Uterus (tissue), 3 donors: ENCODE measurements at regions not wholly inside any gene's neighbourhood (a gene's known extent, or its start where the extent isn't known, plus 50 kb on each side); places are given as distances from the start of the nearest gene placed in this dataset.

ENCODE experiments used
- DNase-seq, 2 donors: peaks; one replicate each; pipeline ENCODE4 v3.0.0-alpha.2; 2019 to 2020
- H3K27ac ChIP-seq, 2 donors: fragments of 200-600 bp; sonication (generic); 1 replicate in 1 of 2; 2 replicates in 1 of 2; pipeline ENCODE4 v1.5.1; 2016 to 2018
- H3K27me3 ChIP-seq, 2 donors: fragments of 200-600 bp; sonication (generic); one replicate each; pipeline ENCODE4 v1.5.1; 2018 to 2019; ENCODE audit warnings: control low read depth in 1 of 2
- H3K36me3 ChIP-seq, 2 donors: fragments of 200-600 bp; sonication (generic); one replicate each; pipeline ENCODE4 v1.5.1; 2019; ENCODE audit warnings: control low read depth in 1 of 2
- H3K4me1 ChIP-seq, 2 donors: fragments of 200-600 bp; sonication (generic); one replicate each; pipeline ENCODE4 v1.5.1; 2018 to 2019; ENCODE audit warnings: control low read depth in 1 of 2
- H3K4me3 ChIP-seq, 2 donors: fragments of 200-600 bp; sonication (generic); 1 replicate in 1 of 2; 2 replicates in 1 of 2; pipeline ENCODE4 v1.5.1; 2018 to 2019; ENCODE audit warnings: mild to moderate bottlenecking in 1 of 2
- H3K9me3 ChIP-seq, 2 donors: fragments of 200-600 bp; sonication (generic); one replicate each; pipeline ENCODE4 v1.5.1; 2019; ENCODE audit warnings: control low read depth in 1 of 2
- POLR2A ChIP-seq, 2 donors: fragments of 450-650 bp; IDR thresholded peaks; one replicate each; pipeline ENCODE4 v1.6.1; 2016; ENCODE audit warnings: antibody characterized with exemption in 2 of 2, mild to moderate bottlenecking in 1 of 2, moderate library complexity in 1 of 2
- intact Hi-C: fragments of 100-400 bp; cut with DNase I; formaldehyde crosslinking; loops from one replicate; pipeline ENCODE4 v1.15.1; 2023; ENCODE audit warnings: low total_unique reads
- TF ChIP-seq, protein P1 (sequence below), 4 experiments: fragments of 200-600 bp in 2 of 4; fragments of 450-650 bp in 2 of 4; sonication (generic) in 2 of 4; IDR thresholded peaks; one replicate each; pipeline ENCODE4 v1.5.1; 2016 to 2019; ENCODE audit warnings: antibody characterized with exemption in 4 of 4, mild to moderate bottlenecking in 2 of 4, moderate library complexity in 1 of 4
- donor health status: DM: yes; HTN: yes; CAD: no.

GRCh38 chr5:20680718-20681302 lies 692.8 kb upstream of the CDH18 start:
- no peak for DNase-seq
- H3K4me1 ChIP-seq = no peaks in the 10 kb centered on the region
- H3K27ac ChIP-seq = no peak overlapping the region
- no peaks in the 10 kb centered on the region for H3K27me3 ChIP-seq
- H3K36me3 ChIP-seq = no peaks in the 10 kb centered on the region
- no peak overlapping the region for H3K4me3 ChIP-seq
- TF ChIP-seq, protein P1, sequence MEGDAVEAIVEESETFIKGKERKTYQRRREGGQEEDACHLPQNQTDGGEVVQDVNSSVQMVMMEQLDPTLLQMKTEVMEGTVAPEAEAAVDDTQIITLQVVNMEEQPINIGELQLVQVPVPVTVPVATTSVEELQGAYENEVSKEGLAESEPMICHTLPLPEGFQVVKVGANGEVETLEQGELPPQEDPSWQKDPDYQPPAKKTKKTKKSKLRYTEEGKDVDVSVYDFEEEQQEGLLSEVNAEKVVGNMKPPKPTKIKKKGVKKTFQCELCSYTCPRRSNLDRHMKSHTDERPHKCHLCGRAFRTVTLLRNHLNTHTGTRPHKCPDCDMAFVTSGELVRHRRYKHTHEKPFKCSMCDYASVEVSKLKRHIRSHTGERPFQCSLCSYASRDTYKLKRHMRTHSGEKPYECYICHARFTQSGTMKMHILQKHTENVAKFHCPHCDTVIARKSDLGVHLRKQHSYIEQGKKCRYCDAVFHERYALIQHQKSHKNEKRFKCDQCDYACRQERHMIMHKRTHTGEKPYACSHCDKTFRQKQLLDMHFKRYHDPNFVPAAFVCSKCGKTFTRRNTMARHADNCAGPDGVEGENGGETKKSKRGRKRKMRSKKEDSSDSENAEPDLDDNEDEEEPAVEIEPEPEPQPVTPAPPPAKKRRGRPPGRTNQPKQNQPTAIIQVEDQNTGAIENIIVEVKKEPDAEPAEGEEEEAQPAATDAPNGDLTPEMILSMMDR (IDR thresholded peaks at IDR 0.05) = no peak
- no peak for TF ChIP-seq POLR2A (IDR thresholded peaks at IDR 0.05)
- no peaks in the 10 kb centered on the region for H3K9me3 ChIP-seq
- intact Hi-C loops = no loop called here

- intact Hi-C loops = no loop called here
- no peak for DNase-seq
- H3K4me1 ChIP-seq = no peaks in the 10 kb centered on the region
Measured at GRCh38 chr5:20678814-20679298, 690.9 kb upstream of the CDH18 start.

DNA sequence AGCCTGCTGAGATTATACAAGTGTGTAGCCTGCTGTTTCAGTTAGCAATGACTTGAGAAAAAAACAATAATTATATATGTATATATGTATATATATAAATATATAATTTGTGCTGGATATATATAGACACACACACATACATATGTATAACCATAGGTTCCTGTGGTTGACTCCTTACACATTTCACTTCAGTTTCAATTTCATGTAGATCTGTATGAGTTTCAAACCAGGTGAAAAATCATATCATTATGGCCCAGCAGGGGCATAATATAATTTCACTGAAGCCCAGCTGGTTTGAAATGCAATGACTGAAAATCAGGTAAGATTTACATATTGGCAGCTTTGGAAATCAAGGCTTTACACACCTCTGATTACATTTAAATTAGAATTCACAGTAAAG lies 690.4 kb upstream of the CDH18 start:
- Histone ChIP-seq H3K9me3 (no peaks in the 10 kb centered on the region), H3K36me3 (no peaks in the 10 kb centered on the region), H3K4me3 (no peak overlapping the region), H3K27me3 (no peaks in the 10 kb centered on the region), H3K4me1 (no peaks in the 10 kb centered on the region), H3K27ac (no peak overlapping the region)
- TF ChIP-seq POLR2A (IDR thresholded peaks at IDR 0.05) = no peak
- TF ChIP-seq, protein P1 (IDR thresholded peaks at IDR 0.05) = no peak
- intact Hi-C loops = no loop called here
- no peak for DNase-seq

More at GRCh38 chr5:20678814-20679298, 690.9 kb upstream of the CDH18 start:
- Histone ChIP-seq H3K27ac (no peak overlapping the region), H3K9me3 (no peaks in the 10 kb centered on the region), H3K36me3 (no peaks in the 10 kb centered on the region), H3K4me3 (no peak overlapping the region), H3K27me3 (no peaks in the 10 kb centered on the region)
- no peak for TF ChIP-seq POLR2A (IDR thresholded peaks at IDR 0.05)
- TF ChIP-seq, protein P1 (IDR thresholded peaks at IDR 0.05) = no peak

DNA sequence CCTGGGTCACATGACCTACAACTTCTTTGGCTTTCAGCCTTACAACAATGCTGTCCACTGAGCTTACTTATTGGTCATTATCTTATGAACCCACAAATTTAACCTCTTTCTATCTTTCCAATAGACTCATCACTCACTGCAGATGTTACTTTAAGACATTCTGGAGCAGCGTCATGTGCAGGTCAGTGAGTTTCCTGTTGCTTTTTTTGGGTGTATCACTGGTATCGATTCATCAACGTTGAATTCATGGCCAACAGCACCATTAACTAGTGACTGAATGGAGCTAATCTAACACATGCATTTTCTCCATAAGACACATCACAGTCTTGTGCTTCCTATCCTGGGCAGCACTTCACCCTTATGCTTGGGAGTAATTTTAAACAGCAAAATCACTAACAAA lies 672.6 kb upstream of the CDH18 start:
- TF ChIP-seq, protein P1 (IDR thresholded peaks at IDR 0.05) = no peak
- TF ChIP-seq POLR2A (IDR thresholded peaks at IDR 0.05) = no peak
- Histone ChIP-seq H3K4me3 (no peak overlapping the region), H3K36me3 (no peaks in the 10 kb centered on the region), H3K4me1 (no peaks in the 10 kb centered on the region), H3K27me3 (no peaks in the 10 kb centered on the region), H3K9me3 (no peaks in the 10 kb centered on the region), H3K27ac (no peak overlapping the region)
- intact Hi-C loops = no loop called here
- no peak for DNase-seq

DNA sequence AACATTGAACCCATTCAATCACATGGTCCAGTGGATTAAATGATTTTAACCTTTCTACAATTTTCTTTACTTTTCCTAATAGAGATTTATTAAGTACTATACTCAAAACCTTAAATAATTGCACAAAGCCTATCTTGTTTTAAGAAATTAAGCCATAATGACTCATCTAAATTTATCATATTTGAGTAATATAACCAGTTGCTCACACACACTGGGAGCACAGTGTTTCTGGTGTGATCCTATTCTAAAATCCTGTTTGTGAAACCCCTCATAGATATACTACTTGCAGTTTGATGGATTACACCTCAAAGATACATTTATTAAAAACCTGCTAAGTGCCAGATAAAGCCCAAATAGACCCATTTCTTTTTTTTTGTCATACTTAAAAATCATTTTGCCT lies 668.3 kb upstream of the CDH18 start:
- H3K27me3 ChIP-seq = no peaks in the 10 kb centered on the region
- H3K9me3 ChIP-seq = no peaks in the 10 kb centered on the region
- no peaks in the 10 kb centered on the region for H3K36me3 ChIP-seq
- TF ChIP-seq POLR2A (IDR thresholded peaks at IDR 0.05) = no peak
- TF ChIP-seq, protein P1 (IDR thresholded peaks at IDR 0.05) = no peak
- DNase-seq = no peak
- no peak overlapping the region for H3K4me3 ChIP-seq
- intact Hi-C loops = no loop called here
- H3K27ac ChIP-seq = no peak overlapping the region
- H3K4me1 ChIP-seq = no peaks in the 10 kb centered on the region
